ENCODE measurements at regions not wholly inside any gene's neighbourhood (a gene's known extent, or its start where the extent isn't known, plus 50 kb on each side); places are given as distances from the start of the nearest gene placed in this dataset.

DNA sequence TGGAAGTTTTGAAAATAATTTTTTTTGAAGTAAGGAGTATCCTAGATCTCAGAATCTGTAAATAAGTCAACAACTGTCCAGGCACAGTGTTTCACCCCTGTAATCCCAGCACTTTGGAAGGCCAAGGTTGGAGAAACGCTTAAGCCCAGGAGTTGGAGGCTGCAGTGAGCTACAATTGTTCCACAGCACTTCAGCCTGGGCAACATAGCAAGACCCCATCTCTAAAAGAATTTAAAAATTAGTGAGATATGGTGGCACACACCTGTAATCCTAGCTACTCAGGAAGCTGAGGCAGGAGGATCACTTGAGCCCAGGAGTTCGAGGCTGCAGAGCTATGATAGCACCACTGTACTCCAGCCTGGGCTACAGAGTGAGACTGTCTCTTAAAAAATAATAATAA is 87.2 kb upstream of the ZNF507 start:
- H3K9me3 ChIP-seq (ENCODE audit: control insufficient read depth in 2 of 3, insufficient read depth in 1 of 3, low read length in 3 of 3) = peaks cover 0 to 2% (median 2%) of the 10 kb centered on the region in 3 donors
- intact Hi-C loops (cut with DNase I) = no loop called here
- TF ChIP-seq, protein P1, sequence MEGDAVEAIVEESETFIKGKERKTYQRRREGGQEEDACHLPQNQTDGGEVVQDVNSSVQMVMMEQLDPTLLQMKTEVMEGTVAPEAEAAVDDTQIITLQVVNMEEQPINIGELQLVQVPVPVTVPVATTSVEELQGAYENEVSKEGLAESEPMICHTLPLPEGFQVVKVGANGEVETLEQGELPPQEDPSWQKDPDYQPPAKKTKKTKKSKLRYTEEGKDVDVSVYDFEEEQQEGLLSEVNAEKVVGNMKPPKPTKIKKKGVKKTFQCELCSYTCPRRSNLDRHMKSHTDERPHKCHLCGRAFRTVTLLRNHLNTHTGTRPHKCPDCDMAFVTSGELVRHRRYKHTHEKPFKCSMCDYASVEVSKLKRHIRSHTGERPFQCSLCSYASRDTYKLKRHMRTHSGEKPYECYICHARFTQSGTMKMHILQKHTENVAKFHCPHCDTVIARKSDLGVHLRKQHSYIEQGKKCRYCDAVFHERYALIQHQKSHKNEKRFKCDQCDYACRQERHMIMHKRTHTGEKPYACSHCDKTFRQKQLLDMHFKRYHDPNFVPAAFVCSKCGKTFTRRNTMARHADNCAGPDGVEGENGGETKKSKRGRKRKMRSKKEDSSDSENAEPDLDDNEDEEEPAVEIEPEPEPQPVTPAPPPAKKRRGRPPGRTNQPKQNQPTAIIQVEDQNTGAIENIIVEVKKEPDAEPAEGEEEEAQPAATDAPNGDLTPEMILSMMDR (IDR thresholded peaks at IDR 0.05; ENCODE audit: borderline replicate concordance, extremely low read depth, insufficient read depth) = no peak
- H3K4me1 ChIP-seq (ENCODE audit: control insufficient read depth in 2 of 3, insufficient read depth in 2 of 3, low read depth in 1 of 3, low read length in 3 of 3) = no peaks in the 10 kb centered on the region
- FAIRE-seq (no peak), DNase-seq (no peak)
- H3K9ac ChIP-seq (ENCODE audit: low read length in 3 of 3) = no peak overlapping the region
- H3K36me3 ChIP-seq (ENCODE audit: control insufficient read depth in 2 of 3, insufficient read depth in 3 of 3, low read length in 3 of 3) = no peaks in the 10 kb centered on the region
- no peaks in the 10 kb centered on the region for H3K27me3 ChIP-seq (ENCODE audit: control insufficient read depth, insufficient read depth, low read length)
- H3K27ac ChIP-seq (ENCODE audit: low read depth in 2 of 2, low read length in 2 of 2) = no peak overlapping the region
- H3K4me3 ChIP-seq (ENCODE audit: low read length in 3 of 3) = no peak overlapping the region

DNA sequence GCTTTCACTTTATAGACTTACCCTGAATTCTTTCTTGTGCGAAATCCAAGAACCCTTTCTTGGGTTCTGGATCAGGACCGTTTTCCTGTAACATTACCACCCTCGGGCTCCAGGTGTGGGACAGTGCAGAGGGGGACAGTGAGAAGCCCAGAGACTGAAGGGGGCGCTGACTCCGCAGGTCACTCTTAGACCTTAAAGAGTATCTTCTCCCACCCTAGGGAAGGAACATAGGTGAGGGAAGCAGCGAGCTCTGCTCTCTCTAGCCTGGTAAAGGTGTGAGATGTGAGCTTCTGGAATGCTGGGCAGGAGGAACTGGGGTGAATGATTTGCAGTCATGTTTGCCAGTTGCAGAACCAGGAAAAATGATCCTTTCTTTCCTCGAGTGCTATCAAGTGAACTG is 80.8 kb upstream of the ZNF507 start:
- FAIRE-seq (no peak), DNase-seq (no peak)
- Histone ChIP-seq H3K27me3 (ENCODE audit: control insufficient read depth, insufficient read depth, low read length) (no peaks in the 10 kb centered on the region), H3K4me3 (ENCODE audit: low read length in 3 of 3) (no peak overlapping the region), H3K4me1 (ENCODE audit: control insufficient read depth in 2 of 3, insufficient read depth in 2 of 3, low read depth in 1 of 3, low read length in 3 of 3) (no peaks in the 10 kb centered on the region), H3K9me3 (ENCODE audit: control insufficient read depth in 2 of 3, insufficient read depth in 1 of 3, low read length in 3 of 3) (peaks cover 0 to 2% (median 2%) of the 10 kb centered on the region in 3 donors), H3K27ac (ENCODE audit: low read depth in 2 of 2, low read length in 2 of 2) (no peak overlapping the region), H3K9ac (ENCODE audit: low read length in 3 of 3) (no peak overlapping the region), H3K36me3 (ENCODE audit: control insufficient read depth in 2 of 3, insufficient read depth in 3 of 3, low read length in 3 of 3) (no peaks in the 10 kb centered on the region)
- intact Hi-C loops (cut with DNase I) = no loop called here
- TF ChIP-seq, protein P1 (IDR thresholded peaks at IDR 0.05; ENCODE audit: borderline replicate concordance, extremely low read depth, insufficient read depth) = no peak

DNA sequence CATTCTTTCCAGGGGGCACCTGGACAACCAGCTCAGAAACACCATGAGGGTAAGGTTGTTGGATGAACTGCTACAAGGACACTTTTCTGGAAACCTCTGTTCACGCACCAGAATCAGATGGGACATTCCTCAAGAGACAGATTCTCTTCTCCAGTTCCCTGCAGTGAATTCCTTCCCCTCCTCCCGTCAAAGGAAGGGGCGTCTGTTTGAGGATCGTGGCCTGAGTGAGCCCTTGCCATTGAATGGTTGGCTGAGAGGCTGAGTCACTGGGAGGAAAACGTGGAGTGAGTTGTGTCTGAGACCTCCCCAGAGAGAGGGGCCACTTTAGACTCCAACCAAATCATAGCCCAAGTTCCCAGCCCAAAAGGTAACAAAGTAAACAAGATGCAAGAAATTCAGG is 79.4 kb upstream of the ZNF507 start:
- H3K27ac ChIP-seq (ENCODE audit: low read depth in 2 of 2, low read length in 2 of 2) = no peak overlapping the region
- no peaks in the 10 kb centered on the region for H3K4me1 ChIP-seq (ENCODE audit: control insufficient read depth in 2 of 3, insufficient read depth in 2 of 3, low read depth in 1 of 3, low read length in 3 of 3)
- TF ChIP-seq, protein P1 (IDR thresholded peaks at IDR 0.05; ENCODE audit: borderline replicate concordance, extremely low read depth, insufficient read depth) = no peak
- H3K36me3 ChIP-seq (ENCODE audit: control insufficient read depth in 2 of 3, insufficient read depth in 3 of 3, low read length in 3 of 3) = no peaks in the 10 kb centered on the region
- no peak for DNase-seq
- intact Hi-C loops (cut with DNase I) = no loop called here
- no peaks in the 10 kb centered on the region for H3K9me3 ChIP-seq (ENCODE audit: control insufficient read depth in 2 of 3, insufficient read depth in 1 of 3, low read length in 3 of 3)
- no peak overlapping the region for H3K4me3 ChIP-seq (ENCODE audit: low read length in 3 of 3)
- H3K27me3 ChIP-seq (ENCODE audit: control insufficient read depth, insufficient read depth, low read length) = no peaks in the 10 kb centered on the region
- no peak for FAIRE-seq
- no peak overlapping the region for H3K9ac ChIP-seq (ENCODE audit: low read length in 3 of 3)

DNA sequence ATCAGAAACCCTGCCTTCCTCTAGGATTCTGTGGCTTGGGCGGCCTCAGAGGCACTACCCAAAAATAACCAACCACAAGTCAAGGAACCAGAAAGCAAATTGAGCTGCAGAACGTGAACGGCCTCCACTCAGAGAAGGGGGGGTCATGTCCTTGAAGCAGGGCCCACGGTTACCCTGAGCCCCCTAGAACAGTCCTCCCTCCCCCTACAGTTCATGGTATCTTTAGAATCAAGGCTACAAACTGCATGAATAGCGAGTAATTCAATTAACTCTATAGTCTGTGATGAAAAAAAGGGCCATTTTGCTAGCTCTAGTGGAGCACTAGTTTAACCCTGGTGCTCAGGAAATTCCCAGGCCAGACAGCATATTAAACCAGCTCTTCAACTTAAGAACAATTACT is 79.0 kb upstream of the ZNF507 start:
- H3K27me3 ChIP-seq (ENCODE audit: control insufficient read depth, insufficient read depth, low read length) = no peaks in the 10 kb centered on the region
- H3K9ac ChIP-seq (ENCODE audit: low read length in 3 of 3) = no peak overlapping the region
- DNase-seq (no peak), FAIRE-seq (no peak)
- no peaks in the 10 kb centered on the region for H3K9me3 ChIP-seq (ENCODE audit: control insufficient read depth in 2 of 3, insufficient read depth in 1 of 3, low read length in 3 of 3)
- no peaks in the 10 kb centered on the region for H3K4me1 ChIP-seq (ENCODE audit: control insufficient read depth in 2 of 3, insufficient read depth in 2 of 3, low read depth in 1 of 3, low read length in 3 of 3)
- TF ChIP-seq, protein P1 (IDR thresholded peaks at IDR 0.05; ENCODE audit: borderline replicate concordance, extremely low read depth, insufficient read depth) = no peak
- H3K36me3 ChIP-seq (ENCODE audit: control insufficient read depth in 2 of 3, insufficient read depth in 3 of 3, low read length in 3 of 3) = no peaks in the 10 kb centered on the region
- no peak overlapping the region for H3K4me3 ChIP-seq (ENCODE audit: low read length in 3 of 3)
- intact Hi-C loops (cut with DNase I) = no loop called here
- H3K27ac ChIP-seq (ENCODE audit: low read depth in 2 of 2, low read length in 2 of 2) = no peak overlapping the region

Measured in kidney (tissue), 13 donors.